NCI-H510A (cell line): ENCODE measurements at regions not wholly inside any gene's neighbourhood (a gene's known extent, or its start where the extent isn't known, plus 50 kb on each side); places are given as distances from the start of the nearest gene placed in this dataset.
"Not testable (repeated sequence)": the region's sequence is repeated elsewhere in the genome, so short reads cannot be mapped to it uniquely, and the experiment has no call there.

Experiments
- DNase-seq: peaks from one replicate; lab custom pipeline; 2025; lab: John Stamatoyannopoulos, UW

DNA sequence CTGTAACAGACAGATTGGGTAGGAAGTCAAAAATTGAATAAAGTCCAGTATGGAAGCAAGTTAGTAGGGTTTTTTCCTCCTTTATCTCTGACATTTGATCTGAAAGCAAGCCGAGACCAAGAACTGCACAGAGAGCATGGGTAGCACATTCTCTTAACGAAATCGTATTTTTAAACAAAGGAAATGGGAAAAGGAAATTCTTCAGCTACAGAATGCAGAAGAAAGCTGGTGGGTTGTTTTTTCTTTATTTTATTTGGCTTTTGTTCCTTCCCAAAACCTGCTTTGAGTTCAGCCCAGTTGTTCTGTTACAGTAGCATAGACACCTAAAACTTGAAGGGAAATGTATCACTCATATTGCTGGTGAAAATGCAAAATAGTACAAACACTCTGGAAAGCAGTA is 397.0 kb downstream of the GBE1 start:
- no peak for DNase-seq

GRCh38 chr3:81363816-81364215 is 397.6 kb downstream of the GBE1 start:
- DNase-seq: no peak

DNA sequence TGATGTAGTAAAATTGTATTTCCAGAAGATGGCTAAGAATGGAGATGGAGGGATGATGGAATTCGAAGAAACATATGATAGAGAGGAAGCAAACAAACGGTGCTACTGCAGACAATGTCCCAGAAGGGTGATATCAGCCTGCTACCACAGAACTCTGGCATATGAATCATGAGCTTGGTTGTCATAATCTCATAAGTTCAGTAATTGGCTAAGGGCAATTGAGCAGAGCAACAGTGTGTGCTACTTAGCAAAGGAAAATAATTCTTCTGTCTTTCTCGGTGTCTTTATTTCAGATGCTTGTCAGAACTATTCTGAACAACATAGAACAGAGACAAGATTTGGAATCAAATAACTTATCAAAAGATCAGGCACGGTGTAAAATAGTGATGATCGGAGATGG is 407.3 kb downstream of the GBE1 start:
- DNase-seq: no peak

DNA sequence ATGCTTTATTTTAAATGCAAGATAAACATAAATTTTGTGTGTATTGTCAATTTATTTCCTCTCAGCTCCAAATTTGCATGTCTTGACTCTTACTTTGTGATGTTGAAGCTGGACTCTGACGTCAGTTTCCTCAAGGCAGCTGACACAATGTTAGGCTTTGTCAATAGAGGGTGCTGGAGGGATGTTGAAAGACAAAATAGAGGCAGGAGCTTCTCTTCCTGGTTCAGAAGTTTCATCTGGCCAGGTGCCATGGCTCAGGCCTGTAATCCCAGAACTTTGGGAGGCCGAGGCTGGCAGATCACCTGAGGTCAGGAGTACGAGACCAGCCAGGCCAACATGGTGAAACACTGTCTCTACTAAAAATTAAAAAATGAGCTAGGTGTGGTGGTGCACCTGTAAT is 408.6 kb downstream of the GBE1 start:
- DNase-seq: no peak

- DNase-seq: no peak
Measured at GRCh38 chr3:81349816-81350340, 411.6 kb downstream of the GBE1 start.

GRCh38 chr3:81339040-81339845 is 422.2 kb downstream of the GBE1 start:
- no peak for DNase-seq

DNA sequence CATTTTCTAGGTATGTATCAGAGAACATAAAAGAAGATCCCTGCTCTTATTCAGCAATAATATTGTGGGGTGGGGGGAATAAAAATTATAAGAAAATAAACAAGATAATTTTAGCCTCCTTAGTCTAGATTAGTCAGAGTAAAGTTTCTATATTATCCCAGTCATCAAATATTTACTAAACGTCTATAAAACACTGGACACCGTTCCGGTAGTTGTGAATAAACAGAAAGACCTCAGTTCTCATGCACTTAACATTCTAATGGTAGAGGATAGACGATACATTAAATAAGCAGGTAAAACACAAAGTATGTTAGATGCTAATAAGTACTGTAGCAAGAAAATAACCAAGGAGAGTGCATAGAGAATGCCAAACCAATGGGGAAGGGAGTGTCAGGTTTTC is 425.0 kb downstream of the GBE1 start:
- no peak for DNase-seq

GRCh38 chr3:81329835-81330234 is 431.6 kb downstream of the GBE1 start:
- not testable (repeated sequence) for DNase-seq

GRCh38 chr3:81326245-81326644 is 435.2 kb downstream of the GBE1 start:
- no peak for DNase-seq

GRCh38 chr3:81320862-81321261 is 440.6 kb downstream of the GBE1 start:
- no peak for DNase-seq

GRCh38 chr3:81315030-81315429 is 446.4 kb downstream of the GBE1 start:
- DNase-seq: no peak

GRCh38 chr3:81311321-81311720 is 450.1 kb downstream of the GBE1 start:
- DNase-seq: no peak

GRCh38 chr3:81308306-81308705 is 453.1 kb downstream of the GBE1 start:
- DNase-seq: no peak

GRCh38 chr3:81307221-81307620 is 454.2 kb downstream of the GBE1 start:
- no peak for DNase-seq

DNA sequence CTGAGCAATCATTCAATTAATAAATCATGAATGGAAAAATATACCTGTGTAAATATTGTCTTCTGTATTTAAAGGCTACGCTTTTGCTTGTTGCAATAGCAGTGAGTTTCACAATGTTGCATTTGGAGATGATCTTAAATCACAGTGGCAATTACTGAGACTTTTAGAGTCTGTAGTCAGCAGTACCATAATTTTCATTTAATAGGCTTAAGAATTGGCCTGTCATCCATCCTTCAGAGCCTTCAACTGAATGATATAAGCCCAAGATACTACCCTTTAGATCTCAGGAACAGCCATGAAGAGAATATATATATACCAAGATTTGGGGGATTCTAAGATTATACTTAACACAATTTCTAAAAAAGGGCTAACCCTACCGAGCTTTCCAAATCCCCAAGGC is 458.1 kb downstream of the GBE1 start:
- no peak for DNase-seq

GRCh38 chr3:81302045-81302444 is 459.4 kb downstream of the GBE1 start:
- DNase-seq: peak; percentile 12

DNA sequence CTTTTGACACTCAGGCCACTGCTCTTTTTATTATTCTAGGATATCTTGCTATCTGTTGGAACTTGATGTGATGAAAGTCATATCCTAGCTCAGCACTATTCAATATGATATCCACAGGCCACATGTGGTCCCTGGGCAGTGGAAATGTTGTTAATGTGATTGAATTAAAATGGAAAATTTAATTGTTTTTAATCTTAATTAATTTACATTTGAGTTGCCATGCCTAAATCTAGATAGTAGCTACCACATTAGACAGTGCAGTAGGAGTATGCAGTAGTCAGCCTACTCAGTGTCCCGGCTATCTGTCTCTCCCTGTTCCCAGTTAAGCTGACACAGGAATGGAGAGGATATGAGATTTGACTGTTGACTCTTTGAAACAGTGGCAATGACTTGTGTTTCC is 460.2 kb downstream of the GBE1 start:
- DNase-seq: no peak

GRCh38 chr3:81300324-81300927 is 461.0 kb downstream of the GBE1 start:
- DNase-seq: no peak

GRCh38 chr3:81299481-81299880 is 462.0 kb downstream of the GBE1 start:
- DNase-seq: no peak

GRCh38 chr3:81295906-81296577 is 465.4 kb downstream of the GBE1 start:
- DNase-seq: no peak

DNA sequence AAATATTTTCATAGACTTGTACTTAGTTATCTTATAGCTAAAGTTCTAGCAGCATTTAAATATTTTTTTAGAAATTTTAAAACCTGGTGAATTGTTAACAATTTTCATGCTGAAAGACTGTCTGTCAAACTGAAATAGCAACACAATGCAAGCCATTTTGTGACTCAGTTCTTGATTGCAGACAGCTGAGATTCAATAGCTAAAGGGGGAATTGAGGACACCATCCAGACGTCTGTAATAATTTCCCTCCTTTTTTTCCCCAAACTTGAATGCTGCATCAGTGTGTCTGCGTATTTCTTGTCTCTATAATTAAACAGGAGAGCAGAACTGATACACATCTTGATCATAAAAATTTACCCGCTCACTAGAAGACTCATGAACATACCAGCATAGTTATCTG is 468.3 kb downstream of the GBE1 start:
- no peak for DNase-seq

DNA sequence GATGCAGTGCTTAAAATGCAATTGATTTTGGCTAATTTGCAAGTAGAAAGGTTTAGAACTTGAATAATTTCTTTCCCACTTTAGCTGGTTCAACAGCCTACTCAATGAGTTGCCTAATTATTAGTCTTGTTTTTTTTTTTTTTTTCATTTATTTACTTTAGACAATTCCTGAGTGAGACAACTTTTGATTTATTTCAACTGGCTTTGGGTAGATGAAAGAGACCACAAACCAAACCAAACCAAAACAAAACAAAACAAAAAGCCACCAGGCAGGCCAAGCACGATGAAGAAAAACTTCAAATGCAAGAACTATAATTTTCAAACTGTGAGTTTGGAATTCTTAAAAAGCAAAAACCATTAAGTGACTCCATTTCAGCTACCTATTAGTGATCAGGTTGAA is 469.9 kb downstream of the GBE1 start:
- no peak for DNase-seq

- DNase-seq: no peak
Measured at GRCh38 chr3:81289676-81290075, 471.8 kb downstream of the GBE1 start.
